NCI-H1092 (cell line): ENCODE measurements at regions not wholly inside any gene's neighbourhood (a gene's known extent, or its start where the extent isn't known, plus 50 kb on each side); places are given as distances from the start of the nearest gene placed in this dataset.
"Not testable (repeated sequence)": the region's sequence is repeated elsewhere in the genome, so short reads cannot be mapped to it uniquely, and the experiment has no call there.

Source experiments
- DNase-seq: peaks from one replicate; lab custom pipeline; 2025; lab: John Stamatoyannopoulos, UW

- no peak for DNase-seq
These were observed 106.7 kb downstream of the FAM174A start for GRCh38 chr5:100641833-100642232.

GRCh38 chr5:100643473-100643872, 108.3 kb downstream of the FAM174A start:
- DNase-seq = no peak

DNA sequence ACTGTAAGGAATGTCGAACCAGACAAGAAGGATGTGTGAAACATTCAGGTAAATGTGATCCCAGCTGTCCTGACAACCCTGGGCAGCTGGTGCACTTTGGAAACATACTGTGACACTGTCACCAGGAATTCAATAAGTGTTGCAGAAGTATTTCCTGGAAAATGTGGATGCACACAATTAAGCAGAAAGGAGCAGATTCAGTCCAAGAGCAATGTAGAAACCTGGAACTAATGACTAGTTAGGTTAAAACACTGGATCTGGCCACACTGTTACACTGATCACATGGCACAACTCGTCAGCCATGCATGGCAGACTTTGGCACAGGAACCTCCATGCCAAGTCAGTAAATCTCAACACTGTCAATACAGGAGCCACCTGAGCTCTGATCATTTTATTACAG, 109.0 kb downstream of the FAM174A start:
- DNase-seq = no peak

GRCh38 chr5:100644776-100645175, 109.6 kb downstream of the FAM174A start:
- no peak for DNase-seq

GRCh38 chr5:100646011-100646410, 110.8 kb downstream of the FAM174A start:
- no peak for DNase-seq

GRCh38 chr5:100646691-100647090, 111.5 kb downstream of the FAM174A start:
- DNase-seq = no peak

GRCh38 chr5:100647461-100648230, 112.5 kb downstream of the FAM174A start:
- DNase-seq = no peak

DNA sequence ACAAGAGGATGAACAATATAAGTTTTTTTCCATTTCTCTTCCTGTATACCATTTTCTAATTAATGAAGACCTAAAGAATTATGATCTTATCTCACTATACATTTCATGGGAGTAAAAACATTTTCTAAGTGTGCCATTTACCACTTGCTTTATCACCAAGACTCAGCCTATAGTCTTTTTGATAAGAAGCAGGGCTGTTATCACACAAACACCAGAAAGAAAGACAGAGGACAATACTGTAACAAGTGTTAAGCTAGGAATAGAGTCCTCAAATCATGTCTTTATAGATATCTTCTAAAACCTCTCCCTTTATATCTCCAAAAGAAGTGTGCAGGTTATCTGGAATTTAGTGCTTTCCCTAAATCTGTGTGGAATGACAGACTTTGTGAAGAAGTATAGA, 119.7 kb downstream of the FAM174A start:
- DNase-seq = no peak

DNA sequence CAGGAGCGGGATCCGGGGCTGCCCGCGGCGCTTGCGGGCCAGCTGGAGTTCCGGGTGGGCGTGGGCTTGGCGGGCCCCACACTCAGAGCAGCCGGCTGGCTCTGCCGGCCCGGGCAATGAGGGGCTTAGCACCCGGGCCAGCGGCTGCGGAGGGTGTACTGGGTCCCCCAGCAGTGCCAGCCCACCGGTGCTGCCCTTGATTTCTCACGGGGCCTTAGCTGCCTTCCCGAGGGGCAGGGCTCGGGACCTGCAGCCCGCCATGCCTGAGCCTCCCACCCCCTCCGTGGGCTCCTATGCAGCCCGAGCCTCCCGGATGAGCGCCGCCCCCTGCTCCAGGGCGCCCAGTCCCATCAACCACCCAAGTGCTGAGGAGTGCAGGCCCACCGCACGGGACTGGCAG, 121.6 kb downstream of the FAM174A start:
- DNase-seq = not testable (repeated sequence)

DNA sequence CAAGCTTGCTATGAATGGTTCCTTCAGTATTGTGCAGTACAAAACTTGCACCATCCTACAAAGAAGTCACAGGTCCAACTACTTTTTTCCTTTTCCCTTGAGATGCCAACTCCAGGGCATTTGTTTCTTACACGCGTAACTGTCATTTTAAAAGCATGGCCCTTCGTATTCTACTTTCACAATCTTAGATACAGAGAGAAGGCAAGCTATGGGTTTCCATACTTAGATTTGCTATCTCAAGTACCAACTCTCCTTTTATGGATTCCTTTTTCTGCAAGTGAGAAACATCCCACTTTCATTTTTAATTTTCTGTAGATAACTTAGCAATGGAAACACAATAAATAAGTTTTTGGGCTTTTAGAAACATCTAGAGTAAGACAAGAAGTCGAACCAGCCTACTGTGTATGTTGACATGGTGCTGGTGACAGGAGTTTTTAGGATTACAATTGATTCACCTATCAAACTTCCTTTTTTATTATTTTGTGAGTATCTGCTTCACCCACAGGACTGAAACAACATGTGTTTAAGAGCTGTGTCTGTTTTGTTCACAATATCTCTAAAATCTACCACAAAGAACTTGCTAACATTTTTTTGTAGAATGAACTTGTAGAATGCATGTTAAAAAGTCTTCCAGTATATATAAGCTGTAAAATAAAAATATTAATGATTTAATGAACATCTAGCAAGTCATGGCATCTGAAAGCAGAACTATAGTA, 124.1 kb downstream of the FAM174A start:
- no peak for DNase-seq

DNA sequence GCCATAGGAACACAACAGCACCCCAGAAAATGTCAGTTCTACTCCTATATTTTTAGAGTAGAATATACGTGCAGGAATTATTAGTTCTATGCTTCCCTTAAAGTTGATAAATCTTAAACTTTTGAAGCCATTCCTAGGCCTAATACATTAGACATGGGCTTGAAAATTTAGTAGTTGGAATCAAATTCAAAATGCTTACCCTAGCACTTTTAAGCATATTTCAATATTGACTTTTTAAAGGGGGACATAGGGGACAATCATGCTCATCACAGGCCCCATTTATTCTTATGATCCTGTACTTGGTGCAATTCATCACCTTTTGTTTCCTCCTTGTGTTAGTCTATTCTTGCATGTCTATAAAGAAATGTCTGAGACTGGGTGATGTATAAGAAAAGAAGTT, 129.0 kb downstream of the FAM174A start:
- no peak for DNase-seq

DNA sequence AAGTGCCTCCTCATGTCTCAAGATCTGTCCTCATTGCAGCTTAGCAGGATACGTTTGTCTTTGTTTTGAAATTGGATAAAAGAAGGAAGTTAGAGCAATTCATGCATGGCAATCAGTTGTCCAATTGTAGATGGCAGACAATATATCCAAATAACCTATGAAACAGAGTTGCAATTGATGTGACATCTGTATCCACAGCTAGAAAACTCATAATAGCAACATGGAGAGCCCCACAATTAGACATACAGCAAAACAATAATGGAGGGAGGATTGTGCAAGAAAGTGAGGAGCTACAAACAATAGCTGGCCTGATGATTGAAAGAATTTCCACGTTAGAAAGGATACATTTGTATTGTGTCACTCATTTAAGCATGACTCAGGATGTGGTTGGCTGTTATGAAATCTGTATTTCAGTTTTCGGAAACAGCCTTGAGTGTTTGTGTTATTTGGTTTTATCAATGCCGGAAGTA, 132.0 kb downstream of the FAM174A start:
- no peak for DNase-seq

DNA sequence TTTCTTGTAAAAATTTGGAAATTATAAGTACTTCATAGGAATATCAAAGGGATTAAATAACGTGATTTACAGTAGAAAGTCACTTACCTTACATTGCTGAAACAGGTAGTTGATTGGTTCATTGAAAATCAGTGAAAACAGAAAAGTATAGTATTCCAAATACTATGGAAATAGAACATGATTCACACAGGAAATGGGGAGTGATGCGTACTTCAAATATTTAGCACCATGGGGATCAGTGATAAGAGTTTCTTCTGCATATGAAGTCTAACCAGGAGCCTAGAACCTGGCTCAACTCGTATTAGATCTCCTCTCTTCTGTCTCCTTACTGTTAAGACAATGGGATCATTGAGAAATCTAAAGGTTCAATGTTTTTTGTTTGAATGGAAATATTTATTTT, 133.3 kb downstream of the FAM174A start:
- DNase-seq = no peak

DNA sequence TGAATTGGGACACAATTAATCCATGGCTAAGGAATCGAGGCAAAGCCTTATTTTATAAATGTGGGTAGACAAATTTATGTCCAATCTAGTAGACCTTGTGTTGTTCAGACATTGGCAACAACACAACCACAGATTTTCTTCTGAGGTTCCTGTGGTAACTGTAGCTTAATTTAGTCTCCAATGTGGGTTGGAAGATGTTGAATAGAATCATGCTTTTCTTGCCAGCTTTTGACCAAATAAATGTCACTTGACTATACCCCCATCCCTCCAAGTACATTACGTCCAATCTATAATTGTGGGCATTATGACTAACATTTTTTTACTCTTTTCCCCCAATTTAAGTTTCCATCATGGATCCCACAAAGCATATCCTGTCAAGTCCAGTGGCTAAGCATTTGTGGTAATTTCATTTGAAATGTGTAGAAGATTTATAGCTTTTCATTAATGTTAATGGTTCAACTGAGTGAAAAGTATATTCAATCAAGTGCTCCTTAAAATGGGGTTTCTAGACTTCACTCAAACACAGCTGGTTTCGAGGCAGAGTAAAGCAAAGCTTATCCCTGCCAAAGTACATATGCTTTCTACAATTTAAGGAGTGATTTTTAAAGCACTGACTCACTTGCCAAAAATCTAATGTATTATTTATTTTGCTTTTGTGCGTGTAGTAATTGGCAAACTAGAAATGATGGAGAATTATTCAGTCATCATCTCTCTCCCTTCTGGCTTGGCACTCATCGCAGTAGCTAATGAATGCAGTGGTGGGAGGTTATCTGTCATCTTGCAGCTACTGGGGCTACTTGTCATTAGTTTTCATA, 141.8 kb downstream of the FAM174A start:
- DNase-seq = peak; percentile 89

GRCh38 chr5:100682625-100683024, 147.5 kb downstream of the FAM174A start:
- no peak for DNase-seq

DNA sequence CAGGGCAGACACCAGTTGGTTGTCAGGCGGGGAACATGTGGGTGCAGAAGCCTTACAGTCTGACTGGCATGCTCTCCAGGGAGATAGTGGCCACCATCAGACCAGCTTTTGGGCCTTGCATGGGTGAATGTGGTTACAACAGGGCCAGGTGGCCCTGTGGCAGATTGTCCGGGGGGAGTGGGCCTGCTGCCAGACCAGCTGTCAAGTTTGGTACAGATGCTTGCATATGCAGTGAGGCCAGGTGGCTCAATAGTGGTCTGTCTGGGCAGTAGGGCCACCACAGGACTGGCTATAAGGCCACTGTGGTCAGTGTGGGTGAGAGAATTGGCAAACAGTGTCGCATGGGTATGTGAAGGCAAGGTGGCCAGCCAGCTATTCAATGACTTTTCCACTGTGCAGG, 148.7 kb downstream of the FAM174A start:
- no peak for DNase-seq

DNA sequence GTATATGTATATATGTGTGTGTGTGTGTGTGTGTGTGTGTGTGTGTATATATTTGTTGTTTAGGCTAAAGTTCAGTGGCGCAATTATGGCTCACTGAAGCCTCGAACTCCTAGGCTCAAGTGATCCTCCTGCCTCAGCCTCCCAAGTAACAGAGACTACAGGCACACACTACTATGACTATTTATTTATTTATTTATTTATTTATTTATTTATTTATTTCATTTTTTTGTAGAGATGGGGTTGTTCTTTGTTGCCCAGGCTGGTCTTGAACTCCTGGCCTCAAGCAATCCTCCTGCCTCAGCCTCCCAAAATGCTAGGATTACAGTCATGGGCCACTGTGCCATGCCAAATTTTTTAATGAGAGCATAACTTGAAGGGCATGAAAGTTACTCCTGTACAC, 149.9 kb downstream of the FAM174A start:
- not testable (repeated sequence) for DNase-seq

DNA sequence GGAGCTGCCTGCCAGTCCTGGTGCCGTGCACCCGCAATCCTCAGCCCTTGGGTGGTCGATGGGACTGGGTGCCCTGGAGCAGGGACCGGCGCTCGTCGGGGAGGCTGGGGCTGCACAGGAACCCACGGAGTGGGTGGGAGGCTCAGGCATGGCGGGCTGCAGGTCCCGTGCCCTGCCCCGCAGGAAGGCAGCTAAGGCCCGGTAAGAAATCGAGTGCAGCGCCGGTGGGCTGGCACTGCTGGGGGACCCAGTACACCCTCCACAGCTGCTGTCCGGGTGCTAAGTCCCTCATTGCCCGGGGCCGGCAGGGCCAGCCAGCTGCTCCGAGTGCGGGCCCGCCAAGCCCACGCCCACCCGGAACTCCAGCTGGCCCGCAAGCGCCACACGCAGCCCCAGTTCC, 153.7 kb downstream of the FAM174A start:
- DNase-seq = not testable (repeated sequence)

DNA sequence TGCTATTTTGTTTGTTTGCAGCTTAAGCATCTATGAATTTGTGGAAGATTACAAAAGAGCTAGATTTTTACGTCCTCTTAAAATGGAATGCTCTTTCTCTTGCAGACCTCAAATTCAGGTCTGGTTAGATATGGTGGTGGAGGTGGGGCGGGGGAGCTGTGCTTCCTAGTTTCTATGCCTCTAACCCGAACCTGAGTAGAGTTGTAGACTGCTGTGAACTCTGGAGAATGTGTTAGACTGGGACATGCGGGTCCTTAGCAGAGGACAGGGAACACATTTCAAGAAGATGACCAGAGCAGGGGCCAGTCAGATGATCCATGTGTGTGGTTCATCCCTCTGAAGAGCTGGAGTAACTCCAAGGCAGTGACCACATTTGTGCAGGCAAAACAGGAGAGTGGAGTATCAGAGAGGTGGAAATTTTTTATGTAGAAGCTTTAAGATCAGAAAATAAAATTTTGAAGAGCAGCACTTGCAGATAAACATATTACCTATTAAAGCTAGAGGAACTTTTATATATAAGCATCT, 154.9 kb downstream of the FAM174A start:
- no peak for DNase-seq

- no peak for DNase-seq
These were observed 155.9 kb downstream of the FAM174A start for GRCh38 chr5:100691085-100691484.

- DNase-seq = no peak
These were observed 156.4 kb downstream of the FAM174A start for GRCh38 chr5:100691548-100691947.

DNA sequence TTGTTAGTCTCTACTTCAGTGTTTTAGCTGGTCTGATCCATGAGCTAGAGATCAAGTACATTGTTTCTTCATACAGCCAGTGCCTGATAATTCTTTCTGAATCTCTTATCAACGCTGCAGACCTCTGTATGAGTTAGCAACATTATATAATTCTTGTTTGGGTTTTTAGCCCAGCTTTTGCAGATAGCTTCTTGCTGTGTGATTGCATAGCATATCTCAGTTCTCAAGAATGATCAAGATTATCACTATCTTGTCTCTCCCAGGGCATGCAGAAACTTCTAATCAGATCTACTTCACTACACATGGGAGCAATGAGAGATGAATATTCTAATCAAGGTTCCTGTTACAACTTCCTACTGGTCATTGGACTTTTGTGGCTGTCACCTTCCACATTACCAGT, 158.3 kb downstream of the FAM174A start:
- no peak for DNase-seq
